HEK293 (cell line): ENCODE measurements at regions not wholly inside any gene's neighbourhood (a gene's known extent, or its start where the extent isn't known, plus 50 kb on each side); places are given as distances from the start of the nearest gene placed in this dataset.

ENCODE experiments used
- ZFP37 ChIP-seq: fragments of 450-650 bp; formaldehyde crosslinking; IDR thresholded peaks from 2 replicates; pipeline ENCODE4 v1.5.1; 2016; ENCODE audit warnings: missing biosample characterization, missing genetic modification characterization
- ZNF10 ChIP-seq: fragments of 450-650 bp; formaldehyde crosslinking; IDR thresholded peaks from 2 replicates; pipeline ENCODE4 v1.5.1; 2017; ENCODE audit warnings: missing biosample characterization, missing genetic modification characterization
- ZNF184 ChIP-seq: fragments of 450-650 bp; IDR thresholded peaks from 2 replicates; pipeline ENCODE4 v1.5.1; 2018; ENCODE audit warnings: missing biosample characterization, mild to moderate bottlenecking, missing genetic modification characterization
- ZNF19 ChIP-seq: fragments of 450-650 bp; formaldehyde crosslinking; IDR thresholded peaks from 2 replicates; pipeline ENCODE4; 2016; ENCODE audit warnings: missing biosample characterization, missing genetic modification characterization, low read depth
- ZNF292 ChIP-seq: fragments of 450-650 bp; formaldehyde crosslinking; IDR thresholded peaks from 2 replicates; pipeline ENCODE4 v1.5.1; 2016; ENCODE audit warnings: low read depth, missing biosample characterization, missing genetic modification characterization, borderline replicate concordance
- ZNF354C ChIP-seq: fragments of 450-650 bp; formaldehyde crosslinking; IDR thresholded peaks from 2 replicates; pipeline ENCODE4 v1.5.1; 2016; ENCODE audit warnings: missing biosample characterization, missing genetic modification characterization, low read depth, borderline replicate concordance
- TF ChIP-seq, protein P1 (sequence below): fragments of 450-650 bp; formaldehyde crosslinking; IDR thresholded peaks from 2 replicates; pipeline ENCODE4 v1.5.1; 2016; ENCODE audit warnings: missing biosample characterization, missing genetic modification characterization, low read depth
- TF ChIP-seq, protein P2 (sequence below): fragments of 450-650 bp; formaldehyde crosslinking; IDR thresholded peaks from 2 replicates; pipeline ENCODE4 v1.5.1; 2016; ENCODE audit warnings: missing biosample characterization, missing genetic modification characterization
- TF ChIP-seq, protein P3 (sequence below): fragments of 450-650 bp; formaldehyde crosslinking; IDR thresholded peaks from 2 replicates; pipeline ENCODE4 v1.5.1; 2017; ENCODE audit warnings: missing biosample characterization, mild to moderate bottlenecking, missing genetic modification characterization, moderate library complexity
- TF ChIP-seq, protein P4 (sequence below): fragments of 450-650 bp; formaldehyde crosslinking; IDR thresholded peaks from 2 replicates; pipeline ENCODE4 v1.5.1; 2017; ENCODE audit warnings: missing biosample characterization, missing genetic modification characterization
- TF ChIP-seq, protein P5 (sequence below): fragments of 450-650 bp; formaldehyde crosslinking; IDR thresholded peaks from 2 replicates; pipeline ENCODE4 v1.5.1; 2016; ENCODE audit warnings: missing biosample characterization, missing genetic modification characterization

DNA sequence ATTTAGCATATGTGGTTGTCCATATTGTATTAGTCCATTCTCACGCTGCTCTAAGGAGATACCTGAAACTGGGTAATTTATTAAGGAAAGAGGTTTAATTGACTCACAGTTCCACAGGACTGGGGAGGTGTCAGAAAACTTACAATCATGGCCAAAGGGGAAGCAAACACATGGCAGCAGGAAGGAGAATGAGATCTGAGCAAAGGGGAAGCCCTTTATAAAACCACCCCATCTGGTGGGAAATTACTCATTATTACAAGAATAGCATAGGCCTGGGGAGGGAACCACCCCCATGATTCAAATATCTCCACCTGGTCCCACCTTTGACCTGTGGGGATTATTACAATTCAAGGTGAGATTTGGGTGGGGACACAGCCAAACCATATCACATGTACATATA, 122.6 kb upstream of the ANK2 start:
- TF ChIP-seq, protein P1, sequence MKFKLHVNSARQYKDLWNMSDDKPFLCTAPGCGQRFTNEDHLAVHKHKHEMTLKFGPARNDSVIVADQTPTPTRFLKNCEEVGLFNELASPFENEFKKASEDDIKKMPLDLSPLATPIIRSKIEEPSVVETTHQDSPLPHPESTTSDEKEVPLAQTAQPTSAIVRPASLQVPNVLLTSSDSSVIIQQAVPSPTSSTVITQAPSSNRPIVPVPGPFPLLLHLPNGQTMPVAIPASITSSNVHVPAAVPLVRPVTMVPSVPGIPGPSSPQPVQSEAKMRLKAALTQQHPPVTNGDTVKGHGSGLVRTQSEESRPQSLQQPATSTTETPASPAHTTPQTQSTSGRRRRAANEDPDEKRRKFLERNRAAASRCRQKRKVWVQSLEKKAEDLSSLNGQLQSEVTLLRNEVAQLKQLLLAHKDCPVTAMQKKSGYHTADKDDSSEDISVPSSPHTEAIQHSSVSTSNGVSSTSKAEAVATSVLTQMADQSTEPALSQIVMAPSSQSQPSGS (tag by site-specific recombination) = no peak
- TF ChIP-seq, protein P2, sequence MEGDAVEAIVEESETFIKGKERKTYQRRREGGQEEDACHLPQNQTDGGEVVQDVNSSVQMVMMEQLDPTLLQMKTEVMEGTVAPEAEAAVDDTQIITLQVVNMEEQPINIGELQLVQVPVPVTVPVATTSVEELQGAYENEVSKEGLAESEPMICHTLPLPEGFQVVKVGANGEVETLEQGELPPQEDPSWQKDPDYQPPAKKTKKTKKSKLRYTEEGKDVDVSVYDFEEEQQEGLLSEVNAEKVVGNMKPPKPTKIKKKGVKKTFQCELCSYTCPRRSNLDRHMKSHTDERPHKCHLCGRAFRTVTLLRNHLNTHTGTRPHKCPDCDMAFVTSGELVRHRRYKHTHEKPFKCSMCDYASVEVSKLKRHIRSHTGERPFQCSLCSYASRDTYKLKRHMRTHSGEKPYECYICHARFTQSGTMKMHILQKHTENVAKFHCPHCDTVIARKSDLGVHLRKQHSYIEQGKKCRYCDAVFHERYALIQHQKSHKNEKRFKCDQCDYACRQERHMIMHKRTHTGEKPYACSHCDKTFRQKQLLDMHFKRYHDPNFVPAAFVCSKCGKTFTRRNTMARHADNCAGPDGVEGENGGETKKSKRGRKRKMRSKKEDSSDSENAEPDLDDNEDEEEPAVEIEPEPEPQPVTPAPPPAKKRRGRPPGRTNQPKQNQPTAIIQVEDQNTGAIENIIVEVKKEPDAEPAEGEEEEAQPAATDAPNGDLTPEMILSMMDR (tag by site-specific recombination) = no peak
- TF ChIP-seq, protein P3, sequence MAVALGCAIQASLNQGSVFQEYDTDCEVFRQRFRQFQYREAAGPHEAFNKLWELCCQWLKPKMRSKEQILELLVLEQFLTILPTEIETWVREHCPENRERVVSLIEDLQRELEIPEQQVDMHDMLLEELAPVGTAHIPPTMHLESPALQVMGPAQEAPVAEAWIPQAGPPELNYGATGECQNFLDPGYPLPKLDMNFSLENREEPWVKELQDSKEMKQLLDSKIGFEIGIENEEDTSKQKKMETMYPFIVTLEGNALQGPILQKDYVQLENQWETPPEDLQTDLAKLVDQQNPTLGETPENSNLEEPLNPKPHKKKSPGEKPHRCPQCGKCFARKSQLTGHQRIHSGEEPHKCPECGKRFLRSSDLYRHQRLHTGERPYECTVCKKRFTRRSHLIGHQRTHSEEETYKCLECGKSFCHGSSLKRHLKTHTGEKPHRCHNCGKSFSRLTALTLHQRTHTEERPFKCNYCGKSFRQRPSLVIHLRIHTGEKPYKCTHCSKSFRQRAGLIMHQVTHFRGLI = no peak
- no peak for TF ChIP-seq ZNF354C (tag by site-specific recombination)
- TF ChIP-seq, protein P4, sequence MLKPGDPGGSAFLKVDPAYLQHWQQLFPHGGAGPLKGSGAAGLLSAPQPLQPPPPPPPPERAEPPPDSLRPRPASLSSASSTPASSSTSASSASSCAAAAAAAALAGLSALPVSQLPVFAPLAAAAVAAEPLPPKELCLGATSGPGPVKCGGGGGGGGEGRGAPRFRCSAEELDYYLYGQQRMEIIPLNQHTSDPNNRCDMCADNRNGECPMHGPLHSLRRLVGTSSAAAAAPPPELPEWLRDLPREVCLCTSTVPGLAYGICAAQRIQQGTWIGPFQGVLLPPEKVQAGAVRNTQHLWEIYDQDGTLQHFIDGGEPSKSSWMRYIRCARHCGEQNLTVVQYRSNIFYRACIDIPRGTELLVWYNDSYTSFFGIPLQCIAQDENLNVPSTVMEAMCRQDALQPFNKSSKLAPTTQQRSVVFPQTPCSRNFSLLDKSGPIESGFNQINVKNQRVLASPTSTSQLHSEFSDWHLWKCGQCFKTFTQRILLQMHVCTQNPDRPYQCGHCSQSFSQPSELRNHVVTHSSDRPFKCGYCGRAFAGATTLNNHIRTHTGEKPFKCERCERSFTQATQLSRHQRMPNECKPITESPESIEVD (tag by site-specific recombination) = no peak
- TF ChIP-seq ZNF292 (tag by site-specific recombination) = no peak
- no peak for TF ChIP-seq ZNF19
- no peak for TF ChIP-seq ZFP37 (tag by site-specific recombination)
- TF ChIP-seq, protein P5, sequence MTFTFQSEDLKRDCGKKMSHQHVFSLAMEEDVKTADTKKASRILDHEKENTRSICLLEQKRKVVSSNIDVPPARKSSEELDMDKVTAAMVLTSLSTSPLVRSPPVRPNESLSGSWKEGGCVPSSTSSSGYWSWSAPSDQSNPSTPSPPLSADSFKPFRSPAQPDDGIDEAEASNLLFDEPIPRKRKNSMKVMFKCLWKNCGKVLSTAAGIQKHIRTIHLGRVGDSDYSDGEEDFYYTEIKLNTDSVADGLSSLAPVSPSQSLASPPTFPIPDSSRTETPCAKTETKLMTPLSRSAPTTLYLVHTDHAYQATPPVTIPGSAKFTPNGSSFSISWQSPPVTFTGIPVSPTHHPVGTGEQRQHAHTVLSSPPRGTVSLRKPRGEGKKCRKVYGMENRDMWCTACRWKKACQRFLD = no peak
- no peak for TF ChIP-seq ZNF10 (tag by site-specific recombination)
- no peak for TF ChIP-seq ZNF184
